Activated CD8-positive, alpha-beta T cell treated with anti-CD3 and anti-CD28 coated beads for 36 hours (primary cell): ENCODE measurements at regions not wholly inside any gene's neighbourhood (a gene's known extent, or its start where the extent isn't known, plus 50 kb on each side); places are given as distances from the start of the nearest gene placed in this dataset.

Experiments used
- ATAC-seq: fragments of 200-7000 bp; cut with Tn5 transposase; one replicate; pipeline ENCODE4 v1.10.0; 2021; ENCODE audit warnings: mild to moderate bottlenecking, moderate library complexity
- CTCF ChIA-PET: fragments of 350-600 bp; sonication (Branson Sonifier 250); formaldehyde crosslinking; loops from one replicate; lab custom pipeline; 2021; ENCODE audit warnings: antibody characterized with exemption; lab: Charles Lee
- POLR2A ChIA-PET: fragments of 350-600 bp; sonication (Branson Sonifier 250); formaldehyde crosslinking; loops from one replicate; lab custom pipeline; 2021; ENCODE audit warnings: antibody characterized with exemption; lab: Charles Lee
- DNase-seq: peaks from one replicate; pipeline ENCODE4 v3.0.0-alpha.2; 2020
- H3K27ac Mint-ChIP-seq: one replicate; pipeline ENCODE4 v1.8.0; 2021; ENCODE audit warnings: mild to moderate bottlenecking, mixed read lengths
- H3K27me3 Mint-ChIP-seq: one replicate; pipeline ENCODE4 v1.8.0; 2021; ENCODE audit warnings: mixed read lengths
- H3K36me3 Mint-ChIP-seq: one replicate; pipeline ENCODE4 v1.8.0; 2021; ENCODE audit warnings: low read depth, mixed read lengths
- H3K4me1 Mint-ChIP-seq: one replicate; pipeline ENCODE4 v1.8.0; 2021; ENCODE audit warnings: low read depth, mixed read lengths
- H3K4me3 Mint-ChIP-seq: one replicate; pipeline ENCODE4 v1.8.0; 2021; ENCODE audit warnings: mild to moderate bottlenecking, moderate library complexity, mixed read lengths
- H3K9me3 Mint-ChIP-seq: one replicate; pipeline ENCODE4 v1.8.0; 2021; ENCODE audit warnings: mixed read lengths
- intact Hi-C: fragments of 100-400 bp; cut with micrococcal nuclease; formaldehyde crosslinking; loops from one replicate; pipeline ENCODE4 v1.10.0; 2022
- TF ChIP-seq, protein P1 (sequence below): fragments of 200-600 bp; IDR thresholded peaks from one replicate; pipeline ENCODE4 v1.8.0; 2022; ENCODE audit warnings: antibody characterized with exemption, mild to moderate bottlenecking

DNA sequence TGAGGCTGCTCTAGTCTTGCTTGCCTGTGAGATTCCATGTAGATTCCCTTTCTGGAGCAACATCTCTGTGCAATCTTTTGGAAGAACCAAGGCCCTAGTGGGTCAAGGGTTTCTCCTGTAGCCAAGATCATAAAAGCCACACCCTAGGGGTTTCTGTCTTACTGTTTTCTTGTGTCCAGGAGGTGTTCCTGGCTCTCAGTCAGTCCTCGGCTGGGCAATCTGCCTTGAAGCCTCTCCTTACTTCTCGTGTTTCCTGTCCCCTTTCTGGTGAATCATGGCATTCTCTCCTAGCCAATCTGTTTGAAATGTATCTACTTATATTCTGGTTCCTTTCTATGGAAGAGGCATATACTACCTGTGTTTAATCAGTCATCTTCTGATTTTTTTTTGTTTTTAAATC is 484.8 kb upstream of the UBE2E3 start:
- Mint-ChIP-seq H3K27ac (no peak overlapping the region), H3K27me3 (no peaks in the 10 kb centered on the region), H3K9me3 (peaks cover 5% of the 10 kb centered on the region), H3K4me1 (no peaks in the 10 kb centered on the region), H3K36me3 (no peaks in the 10 kb centered on the region), H3K4me3 (no peak overlapping the region)
- no peak for DNase-seq
- ATAC-seq, result no peak
- TF ChIP-seq, protein P1, sequence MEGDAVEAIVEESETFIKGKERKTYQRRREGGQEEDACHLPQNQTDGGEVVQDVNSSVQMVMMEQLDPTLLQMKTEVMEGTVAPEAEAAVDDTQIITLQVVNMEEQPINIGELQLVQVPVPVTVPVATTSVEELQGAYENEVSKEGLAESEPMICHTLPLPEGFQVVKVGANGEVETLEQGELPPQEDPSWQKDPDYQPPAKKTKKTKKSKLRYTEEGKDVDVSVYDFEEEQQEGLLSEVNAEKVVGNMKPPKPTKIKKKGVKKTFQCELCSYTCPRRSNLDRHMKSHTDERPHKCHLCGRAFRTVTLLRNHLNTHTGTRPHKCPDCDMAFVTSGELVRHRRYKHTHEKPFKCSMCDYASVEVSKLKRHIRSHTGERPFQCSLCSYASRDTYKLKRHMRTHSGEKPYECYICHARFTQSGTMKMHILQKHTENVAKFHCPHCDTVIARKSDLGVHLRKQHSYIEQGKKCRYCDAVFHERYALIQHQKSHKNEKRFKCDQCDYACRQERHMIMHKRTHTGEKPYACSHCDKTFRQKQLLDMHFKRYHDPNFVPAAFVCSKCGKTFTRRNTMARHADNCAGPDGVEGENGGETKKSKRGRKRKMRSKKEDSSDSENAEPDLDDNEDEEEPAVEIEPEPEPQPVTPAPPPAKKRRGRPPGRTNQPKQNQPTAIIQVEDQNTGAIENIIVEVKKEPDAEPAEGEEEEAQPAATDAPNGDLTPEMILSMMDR, result no peak
- CTCF ChIA-PET, result no interaction called here
- intact Hi-C loops, result no loop called here
- POLR2A ChIA-PET, result no interaction called here

DNA sequence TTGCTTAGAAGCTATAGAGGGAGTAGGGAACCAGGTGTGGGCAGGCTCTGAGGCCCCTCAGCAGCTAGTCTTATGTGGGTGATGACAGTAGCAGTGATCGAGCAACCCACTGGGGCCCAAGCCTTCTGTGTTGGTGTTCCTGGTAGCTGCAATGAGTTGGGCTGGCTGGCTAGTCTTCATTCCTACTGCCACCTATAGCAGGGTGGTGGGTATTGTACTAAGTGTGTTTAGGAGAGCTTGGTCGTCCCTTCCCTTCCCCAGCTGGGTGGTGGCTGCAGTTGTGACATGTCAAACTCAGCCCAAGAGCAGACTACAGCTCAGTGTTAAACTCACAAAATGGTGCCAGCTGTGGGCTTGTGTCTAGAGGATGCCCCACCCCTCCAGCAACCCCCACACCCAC is 486.1 kb upstream of the UBE2E3 start:
- POLR2A ChIA-PET, result no interaction called here

DNA sequence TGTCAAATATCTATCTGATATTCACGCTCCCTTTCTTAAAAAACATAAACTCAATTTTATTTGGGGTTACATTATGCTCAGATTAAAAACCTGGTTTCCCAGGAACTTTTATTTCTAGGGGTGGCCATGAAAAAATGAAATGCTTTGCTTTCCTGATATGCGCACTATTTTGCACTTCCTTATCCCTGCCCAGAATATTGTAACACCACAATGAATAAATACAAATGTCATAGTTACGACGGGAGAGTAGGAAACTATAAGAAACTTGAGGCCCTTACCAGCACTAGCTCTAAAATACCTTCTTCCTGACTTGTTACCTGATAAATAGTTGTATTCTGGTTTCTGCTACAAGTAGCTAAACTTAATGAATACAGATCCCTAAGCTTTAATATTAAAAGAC is 475.6 kb upstream of the CWC22 start:
- Mint-ChIP-seq H3K9me3 (no peaks in the 10 kb centered on the region), H3K4me3 (no peak overlapping the region), H3K27ac (no peak overlapping the region), H3K4me1 (no peaks in the 10 kb centered on the region), H3K27me3 (no peaks in the 10 kb centered on the region), H3K36me3 (no peaks in the 10 kb centered on the region)
- ChIA-PET CTCF (no interaction called here), POLR2A (no interaction called here)
- no peak for DNase-seq
- intact Hi-C loops, result no loop called here
- no peak for ATAC-seq
- TF ChIP-seq, protein P1, result no peak

More for the DNA sequence above, 486.1 kb upstream of the UBE2E3 start:
- H3K27ac Mint-ChIP-seq, result no peak overlapping the region
- intact Hi-C loops, result no loop called here
- H3K27me3 Mint-ChIP-seq, result no peaks in the 10 kb centered on the region
- H3K4me1 Mint-ChIP-seq, result no peaks in the 10 kb centered on the region
- ATAC-seq (no peak), DNase-seq (no peak)
- CTCF ChIA-PET, result no interaction called here
- H3K9me3 Mint-ChIP-seq, result peaks cover 5% of the 10 kb centered on the region
- H3K36me3 Mint-ChIP-seq, result no peaks in the 10 kb centered on the region
- H3K4me3 Mint-ChIP-seq, result no peak overlapping the region
- TF ChIP-seq, protein P1, result no peak

DNA sequence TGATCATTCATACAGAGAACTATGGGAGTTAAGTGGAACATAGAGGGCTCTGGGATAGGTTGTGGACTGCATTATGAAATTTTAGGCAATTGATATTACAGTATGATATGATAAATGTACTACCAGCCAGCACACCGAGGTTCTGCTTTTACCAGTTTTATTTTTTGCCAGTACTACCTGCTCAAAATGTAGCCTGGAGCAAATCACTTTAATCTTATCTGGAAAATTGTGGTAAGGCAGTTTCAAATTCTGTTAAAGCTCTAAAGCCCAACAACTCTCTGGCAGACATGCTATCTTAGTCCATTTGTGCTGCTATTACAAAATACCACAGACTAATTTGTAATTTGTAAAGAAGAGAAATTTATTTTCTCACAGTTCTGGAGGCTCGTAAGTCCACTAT is 474.9 kb upstream of the CWC22 start:
- ChIA-PET CTCF (no interaction called here), POLR2A (no interaction called here)
- ATAC-seq (no peak), DNase-seq (no peak)
- no peaks in the 10 kb centered on the region for H3K36me3 Mint-ChIP-seq
- intact Hi-C loops, result no loop called here
- H3K27ac Mint-ChIP-seq, result no peak overlapping the region
- H3K4me3 Mint-ChIP-seq, result no peak overlapping the region
- H3K4me1 Mint-ChIP-seq, result no peaks in the 10 kb centered on the region
- no peaks in the 10 kb centered on the region for H3K27me3 Mint-ChIP-seq
- TF ChIP-seq, protein P1, result no peak
- H3K9me3 Mint-ChIP-seq, result no peaks in the 10 kb centered on the region

DNA sequence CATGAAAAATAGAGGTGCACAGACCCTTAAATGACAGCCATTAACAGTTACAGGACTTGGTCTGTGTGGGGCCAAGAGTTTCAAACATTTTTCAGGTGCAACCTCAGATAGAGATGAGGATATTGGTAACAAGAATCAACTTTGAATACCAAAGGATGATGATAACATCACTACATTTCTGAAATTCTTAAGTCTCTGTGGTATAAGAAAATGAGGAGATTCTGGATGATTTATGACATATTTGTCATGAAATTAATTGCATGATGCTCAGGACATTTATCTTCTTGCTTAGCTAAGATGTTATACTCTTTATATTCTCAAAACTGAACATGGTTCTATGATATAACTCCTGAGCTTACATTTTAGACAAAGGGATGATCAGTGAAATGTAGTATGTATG is 471.8 kb upstream of the CWC22 start:
- TF ChIP-seq, protein P1, result no peak
- intact Hi-C loops, result no loop called here
- Mint-ChIP-seq H3K4me1 (no peaks in the 10 kb centered on the region), H3K27ac (no peak overlapping the region), H3K4me3 (no peak overlapping the region), H3K27me3 (no peaks in the 10 kb centered on the region), H3K36me3 (no peaks in the 10 kb centered on the region), H3K9me3 (no peaks in the 10 kb centered on the region)
- no peak for ATAC-seq
- no peak for DNase-seq
- ChIA-PET CTCF (interaction anchor here (1.1 kb wide), 1 partner anchor 17 kb away, joined by 3 read pairs; no protein-coding TSS in a partner anchor), POLR2A (no interaction called here)
